Islet precursor cell (in vitro differentiated cells): ENCODE measurements at regions not wholly inside any gene's neighbourhood (a gene's known extent, or its start where the extent isn't known, plus 50 kb on each side); places are given as distances from the start of the nearest gene placed in this dataset.

ENCODE experiments used
- DNase-seq: peaks from one replicate; pipeline ENCODE4 v3.0.0-alpha.2; 2018

DNA sequence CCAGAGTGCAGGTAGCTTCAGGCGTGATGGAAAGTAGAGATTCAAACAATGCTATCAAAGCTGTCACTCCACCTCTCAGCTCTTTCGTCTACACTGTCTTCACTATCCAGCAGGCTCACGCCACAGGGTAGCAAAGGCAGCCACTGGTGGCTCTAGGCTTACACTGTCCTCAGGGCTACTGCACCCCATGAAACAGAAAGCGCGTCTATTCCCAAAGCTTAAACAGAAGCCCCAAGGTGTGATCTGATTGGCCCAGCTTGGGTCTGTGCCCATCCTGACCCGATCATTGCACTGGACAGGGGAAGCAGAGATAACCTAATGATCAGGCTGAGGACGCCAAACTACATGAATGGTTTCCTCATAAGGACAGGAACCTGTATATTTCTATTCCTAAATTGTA lies 100.1 kb downstream of the PDCL3 start:
- peak; percentile 12 for DNase-seq

DNA sequence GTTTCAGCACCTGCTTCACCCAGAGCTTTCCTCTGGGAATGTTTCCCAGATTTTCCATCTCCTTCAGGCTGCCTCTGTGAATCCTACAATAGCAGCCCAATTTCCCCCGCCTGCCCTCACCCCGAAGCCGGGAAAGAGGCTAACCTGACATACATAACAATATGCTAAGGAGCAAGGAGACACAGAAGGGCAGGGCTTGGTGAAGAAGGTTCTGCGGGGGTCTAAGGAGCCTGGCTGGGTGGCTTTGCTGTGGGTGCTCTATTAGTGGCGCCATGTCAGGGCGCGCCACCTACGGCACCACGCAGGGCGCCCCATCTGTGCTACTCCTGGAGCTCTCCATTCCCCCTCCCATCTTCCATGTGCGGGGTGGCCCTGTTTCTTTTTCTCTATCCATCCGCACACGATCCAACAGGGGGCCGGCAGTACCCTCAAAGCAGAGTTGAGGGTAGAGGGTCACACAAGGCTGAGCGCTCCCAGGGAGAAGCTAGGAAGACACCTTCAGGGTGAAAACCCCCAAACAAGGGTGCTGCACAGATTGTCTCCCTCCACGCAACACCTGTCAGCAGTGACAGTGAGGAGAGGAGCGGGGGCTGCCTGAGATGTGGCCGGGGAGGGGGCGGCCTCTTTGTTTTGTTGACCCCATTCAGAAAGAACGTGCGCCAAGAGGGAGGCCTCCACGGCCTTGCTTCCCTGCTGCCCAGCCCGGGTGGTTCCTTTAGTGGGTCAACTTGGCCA lies 101.4 kb downstream of the PDCL3 start:
- DNase-seq: peak; percentile 19

DNA sequence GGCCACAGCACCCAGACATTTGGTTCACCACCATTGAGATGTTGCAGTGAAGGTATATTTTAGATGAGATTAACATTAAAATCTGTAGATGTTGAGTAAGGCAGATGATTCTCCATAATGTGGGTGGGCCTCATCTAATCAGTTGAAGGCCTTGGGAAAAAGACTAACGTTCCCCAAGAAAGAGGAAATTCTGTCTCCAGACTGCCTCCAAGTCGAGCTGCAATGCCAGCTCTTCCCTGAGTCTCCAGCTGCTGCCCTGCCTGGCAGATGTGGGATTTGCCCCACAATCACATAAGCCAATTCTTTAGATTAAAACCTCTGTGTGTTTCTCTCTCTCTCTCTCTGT lies 101.9 kb downstream of the PDCL3 start:
- DNase-seq: no peak

DNA sequence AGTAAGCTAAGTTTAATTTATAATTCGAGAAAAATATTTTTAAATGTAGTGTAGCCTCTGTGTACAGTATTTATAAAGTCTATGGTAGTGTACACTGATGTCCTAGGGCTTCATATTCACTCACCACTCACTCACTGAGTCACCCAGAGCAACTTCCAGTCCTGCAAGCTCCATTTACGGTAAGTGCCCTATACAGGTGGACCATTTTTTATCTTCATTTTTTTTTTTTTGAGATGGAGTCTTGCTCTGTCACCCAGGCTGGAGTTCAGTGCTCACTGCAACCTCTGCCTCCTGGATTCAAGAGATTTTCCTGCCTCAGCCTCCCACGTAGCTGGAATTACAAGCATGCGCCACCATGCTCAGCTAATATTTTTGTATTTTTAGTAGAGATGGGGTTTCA lies 104.2 kb downstream of the PDCL3 start:
- peak; percentile 13 for DNase-seq

- peak; percentile 20 for DNase-seq
Observed at GRCh38 chr2:100667801-100668200, 105.0 kb downstream of the PDCL3 start.

DNA sequence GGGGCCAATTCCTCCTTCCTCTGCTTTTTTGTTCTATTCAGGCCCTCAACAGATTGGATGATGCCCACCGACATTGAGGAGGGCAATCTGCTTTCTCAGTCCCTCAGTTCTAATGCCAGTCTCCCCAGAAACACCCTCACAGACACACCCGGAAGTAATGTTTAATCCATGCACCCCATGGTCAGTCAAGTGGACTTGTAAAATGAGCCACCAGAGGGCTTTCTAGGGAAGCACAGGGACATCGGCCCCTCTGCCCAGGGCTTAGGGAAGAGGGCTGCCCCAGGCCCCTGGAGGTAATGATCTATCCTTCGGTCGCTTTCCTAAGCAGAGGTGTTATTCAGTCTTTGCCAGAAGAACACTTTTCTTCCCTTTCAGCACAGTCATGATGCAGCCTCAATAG lies 107.4 kb downstream of the PDCL3 start:
- DNase-seq: peak; percentile 44

DNA sequence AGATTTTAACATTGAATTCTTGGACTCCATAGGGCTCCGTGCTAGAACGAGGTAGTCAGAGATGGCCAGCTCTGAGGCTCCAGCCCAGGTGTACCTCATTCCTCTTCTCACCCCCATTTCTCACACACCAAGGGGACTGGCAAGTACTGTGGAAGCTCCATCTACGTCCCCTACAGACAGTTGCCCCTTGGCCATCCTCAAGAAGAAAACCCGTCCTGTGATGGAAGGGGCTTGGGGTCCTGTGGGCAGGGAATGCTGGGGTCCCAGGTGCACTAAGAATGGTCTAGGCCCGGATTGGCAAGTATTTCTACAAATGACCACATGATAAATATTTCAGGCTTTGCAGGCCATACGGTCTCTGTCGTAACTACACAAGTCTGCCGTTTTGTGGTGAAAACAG lies 110.3 kb downstream of the PDCL3 start:
- peak; percentile 12 for DNase-seq

GRCh38 chr2:100673691-100674485 lies 111.1 kb downstream of the PDCL3 start:
- DNase-seq: peak; percentile 34

GRCh38 chr2:100674666-100675065 lies 111.9 kb downstream of the PDCL3 start:
- DNase-seq: peak; percentile 36

GRCh38 chr2:100675373-100675772 lies 112.6 kb downstream of the PDCL3 start:
- peak; percentile 40 for DNase-seq

- peak; percentile 48 for DNase-seq
Observed at GRCh38 chr2:100675855-100676254, 113.1 kb downstream of the PDCL3 start.

- no peak for DNase-seq
Observed at GRCh38 chr2:100676346-100676745, 113.6 kb downstream of the PDCL3 start.

GRCh38 chr2:100677611-100678185 lies 114.9 kb downstream of the PDCL3 start:
- peak; percentile 22 for DNase-seq

DNA sequence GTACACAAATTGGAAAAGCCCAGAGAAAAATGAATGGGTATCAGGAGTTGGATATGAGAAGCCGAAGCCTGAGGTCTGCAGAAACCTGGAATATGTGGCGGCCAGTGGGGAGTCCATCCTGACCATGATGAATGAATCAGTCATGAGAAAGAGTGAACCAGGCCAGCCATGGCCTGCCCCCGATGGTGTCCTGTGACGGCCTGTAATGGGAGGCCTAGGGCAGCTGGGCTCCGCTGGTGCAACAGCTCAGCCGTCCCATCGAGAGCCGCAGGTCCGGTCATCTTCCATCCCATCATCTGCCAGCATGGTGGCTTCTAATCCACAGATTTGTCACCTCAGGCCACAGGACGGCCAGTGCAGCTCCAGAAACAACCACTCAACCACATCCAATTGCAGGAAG lies 116.4 kb downstream of the PDCL3 start:
- peak; percentile 42 for DNase-seq

DNA sequence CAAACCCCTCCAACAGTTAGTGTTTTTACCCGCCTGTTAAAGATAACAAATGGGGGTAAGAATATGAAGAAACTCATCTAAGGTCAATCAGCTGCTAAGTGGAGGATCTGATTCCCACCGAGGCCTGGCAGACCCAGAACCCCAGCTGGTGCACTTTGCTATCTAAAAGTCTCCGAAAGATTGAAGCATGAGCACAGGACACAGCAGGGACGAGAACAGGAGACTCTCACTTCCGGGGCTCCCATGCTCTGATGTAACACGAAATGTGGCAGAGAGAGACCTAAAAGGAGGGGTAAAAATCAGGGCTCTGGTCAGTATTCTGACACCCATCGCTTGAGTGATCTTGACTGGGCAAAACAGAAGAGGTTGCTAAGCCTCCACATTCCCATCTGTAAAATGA lies 119.7 kb downstream of the PDCL3 start:
- DNase-seq: peak; percentile 21

DNA sequence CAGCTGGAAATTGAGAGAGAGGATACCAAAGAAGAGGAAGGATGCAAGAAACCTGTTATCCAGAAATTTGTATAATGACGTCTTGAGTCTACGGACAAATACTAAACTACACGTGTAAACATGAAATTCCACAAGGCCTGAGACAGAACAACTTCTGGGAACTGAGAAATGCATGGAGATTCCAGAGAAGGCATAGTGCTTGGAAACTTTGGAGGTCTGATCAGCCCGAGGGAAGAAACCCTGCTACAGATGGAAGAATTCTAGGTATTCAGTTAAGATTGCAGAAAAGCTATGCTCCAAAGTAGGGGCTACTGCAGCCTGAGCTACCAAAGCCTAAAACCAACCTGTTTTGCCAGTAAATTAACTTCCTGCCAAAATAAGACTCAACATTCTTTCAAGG lies 120.4 kb downstream of the PDCL3 start:
- DNase-seq: peak; percentile 71

GRCh38 chr2:100691846-100692245 lies 128.1 kb upstream of the NPAS2 start:
- DNase-seq: peak; percentile 11

GRCh38 chr2:100692381-100692780 lies 127.6 kb upstream of the NPAS2 start:
- peak; percentile 9 for DNase-seq

- no peak for DNase-seq
Observed at GRCh38 chr2:100692906-100693305, 127.0 kb upstream of the NPAS2 start.

- DNase-seq: peak; percentile 21
Observed at GRCh38 chr2:100699131-100699530, 120.8 kb upstream of the NPAS2 start.

GRCh38 chr2:100702438-100703109 lies 117.4 kb upstream of the NPAS2 start:
- DNase-seq: no peak

DNA sequence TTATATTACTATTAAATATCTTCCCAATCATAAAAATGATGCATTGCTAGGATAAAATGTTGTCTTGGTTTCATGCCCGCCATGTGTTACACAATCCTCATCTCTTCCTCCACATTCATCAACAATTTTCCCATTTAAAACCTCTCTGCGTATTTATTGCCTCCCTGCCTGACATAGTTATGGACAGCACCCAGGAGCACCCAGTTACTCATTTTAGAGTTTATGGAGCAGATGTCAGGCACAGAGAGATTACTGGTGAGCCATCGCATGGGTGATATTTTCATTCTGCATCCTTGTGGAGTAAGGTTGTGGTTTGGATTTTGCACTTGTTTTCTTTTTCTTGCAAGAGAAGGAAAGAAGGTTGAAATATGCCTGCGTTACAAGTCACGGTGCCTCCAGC lies 116.7 kb upstream of the NPAS2 start:
- no peak for DNase-seq

- DNase-seq: no peak
Observed at GRCh38 chr2:100703739-100704138, 116.2 kb upstream of the NPAS2 start.

DNA sequence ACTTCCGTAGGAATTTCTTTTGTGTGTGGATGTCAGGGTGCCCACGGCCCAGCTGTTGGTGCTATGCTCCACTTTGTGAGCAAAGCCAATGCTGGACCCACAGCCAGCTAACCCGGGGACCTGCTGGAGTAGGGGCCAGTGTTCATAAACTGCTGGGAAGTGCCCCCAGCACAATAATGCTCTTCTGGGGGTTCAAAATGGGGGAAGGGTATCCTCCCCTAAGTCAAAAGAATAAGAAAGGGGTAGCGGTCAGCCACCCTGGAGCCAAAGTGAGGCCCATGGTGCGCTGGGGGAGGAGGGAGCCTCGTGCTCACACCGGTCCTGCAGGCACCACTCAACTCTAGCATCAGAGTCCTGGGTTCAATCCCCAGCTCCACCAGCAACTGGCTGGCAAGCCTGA lies 115.8 kb upstream of the NPAS2 start:
- no peak for DNase-seq
